GM12891 (cell line): ENCODE measurements at regions not wholly inside any gene's neighbourhood (a gene's known extent, or its start where the extent isn't known, plus 50 kb on each side); places are given as distances from the start of the nearest gene placed in this dataset.

Experiments
- DNase-seq: peaks from one replicate; pipeline ENCODE4 v3.0.0; 2011; ENCODE audit warnings: low spot score; ENCODE audit not compliant: insufficient read length
- FAIRE-seq: peaks from 2 replicates; lab custom pipeline; 2011; peaks lifted over from hg19 to GRCh38; lab: Jason Lieb, UNC
- PAX5 ChIP-seq: IDR thresholded peaks from 2 replicates; pipeline ENCODE4 v1.6.1; 2011; ENCODE audit warnings: low read length, moderate library complexity, mild to moderate bottlenecking; ENCODE audit not compliant: insufficient read depth, severe bottlenecking
- POLR2A ChIP-seq: IDR thresholded peaks from 2 replicates; pipeline ENCODE4 v1.6.1; 2011; ENCODE audit warnings: low read depth, low read length, control low read depth
- POLR2AphosphoS5 ChIP-seq: IDR thresholded peaks from 2 replicates; pipeline ENCODE4 v1.6.1; 2011; ENCODE audit warnings: low read depth, low read length, control low read depth
- POU2F2 ChIP-seq: IDR thresholded peaks from 2 replicates; pipeline ENCODE4 v1.6.1; 2011; ENCODE audit warnings: low read depth, mild to moderate bottlenecking, control low read depth, low read length, moderate library complexity
- SPI1 ChIP-seq: IDR thresholded peaks from 2 replicates; pipeline ENCODE4 v1.6.1; 2011; ENCODE audit warnings: low read depth, low read length, control low read depth
- TAF1 ChIP-seq: IDR thresholded peaks from 2 replicates; pipeline ENCODE4 v1.6.1; 2011; ENCODE audit warnings: low read depth, low read length, control low read depth

GRCh38 chr17:79454826-79455225 is 156.0 kb downstream of the RBFOX3 start:
- no peak for TF ChIP-seq TAF1
- TF ChIP-seq POU2F2 = no peak
- TF ChIP-seq PAX5 = no peak
- TF ChIP-seq POLR2A = no peak
- no peak for TF ChIP-seq SPI1
- no peak for TF ChIP-seq POLR2AphosphoS5
- DNase-seq (no peak), FAIRE-seq (no peak)

- TF ChIP-seq SPI1 = no peak
- TF ChIP-seq POU2F2 = no peak
- no peak for TF ChIP-seq TAF1
- no peak for TF ChIP-seq POLR2AphosphoS5
- no peak for TF ChIP-seq POLR2A
- TF ChIP-seq PAX5 = no peak
- FAIRE-seq (no peak), DNase-seq (no peak)
Observed at GRCh38 chr17:79453481-79453880, 157.4 kb downstream of the RBFOX3 start.

- DNase-seq (no peak), FAIRE-seq (no peak)
- TF ChIP-seq TAF1 = no peak
- no peak for TF ChIP-seq SPI1
- TF ChIP-seq POLR2AphosphoS5 = no peak
- no peak for TF ChIP-seq PAX5
- TF ChIP-seq POU2F2 = no peak
Observed at GRCh38 chr17:79452706-79453105, 158.1 kb downstream of the RBFOX3 start.

GRCh38 chr17:79451167-79451566 is 159.7 kb downstream of the RBFOX3 start:
- FAIRE-seq = no peak
- no peak for TF ChIP-seq TAF1
- no peak for TF ChIP-seq PAX5
- TF ChIP-seq POU2F2 = no peak
- no peak for TF ChIP-seq SPI1
- TF ChIP-seq POLR2AphosphoS5 = no peak
- no peak for TF ChIP-seq POLR2A

GRCh38 chr17:79446399-79447009 is 164.3 kb downstream of the RBFOX3 start:
- TF ChIP-seq POLR2A = no peak
- TF ChIP-seq POLR2AphosphoS5 = no peak
- no peak for TF ChIP-seq POU2F2
- TF ChIP-seq TAF1 = no peak
- no peak for TF ChIP-seq PAX5
- no peak for TF ChIP-seq SPI1
- DNase-seq (no peak), FAIRE-seq (no peak)

More at GRCh38 chr17:79451167-79451566, 159.7 kb downstream of the RBFOX3 start:
- DNase-seq = no peak

GRCh38 chr17:79444198-79444597 is 166.7 kb downstream of the RBFOX3 start:
- no peak for FAIRE-seq
- DNase-seq = no peak
- TF ChIP-seq PAX5 (no peak), POLR2A (no peak), TAF1 (no peak), POU2F2 (no peak), SPI1 (no peak), POLR2AphosphoS5 (no peak)

GRCh38 chr17:79443026-79443425 is 167.8 kb downstream of the RBFOX3 start:
- FAIRE-seq = no peak
- TF ChIP-seq POLR2AphosphoS5 (no peak), POLR2A (no peak), PAX5 (no peak), POU2F2 (no peak), SPI1 (no peak), TAF1 (no peak)
- DNase-seq = no peak

GRCh38 chr17:79441356-79442160 is 169.3 kb downstream of the RBFOX3 start:
- TF ChIP-seq PAX5 (no peak), TAF1 (no peak)
- FAIRE-seq (no peak), DNase-seq (no peak)

- DNase-seq = no peak
- no peak for TF ChIP-seq POLR2A
- no peak for TF ChIP-seq PAX5
- TF ChIP-seq POU2F2 = no peak
- TF ChIP-seq TAF1 = no peak
- no peak for FAIRE-seq
Observed at GRCh38 chr17:79440251-79440650, 170.6 kb downstream of the RBFOX3 start.

- TF ChIP-seq POLR2AphosphoS5 = no peak
- no peak for TF ChIP-seq TAF1
- no peak for TF ChIP-seq POLR2A
- no peak for TF ChIP-seq POU2F2
- no peak for TF ChIP-seq SPI1
- no peak for TF ChIP-seq PAX5
- FAIRE-seq (no peak), DNase-seq (no peak)
Observed at GRCh38 chr17:79439493-79439892, 171.4 kb downstream of the RBFOX3 start.
